C4-2B (cell line): ENCODE measurements at regions not wholly inside any gene's neighbourhood (a gene's known extent, or its start where the extent isn't known, plus 50 kb on each side); places are given as distances from the start of the nearest gene placed in this dataset.

Source experiments
- ZFX ChIP-seq: fragments of 450-650 bp; IDR thresholded peaks from 2 replicates; pipeline ENCODE4 v1.6.1; 2017
- TF ChIP-seq, protein P1 (sequence below): fragments of 450-650 bp; conservative IDR thresholded peaks from 2 replicates; pipeline ENCODE4 v1.5.1; 2017; ENCODE audit warnings: mild to moderate bottlenecking

DNA sequence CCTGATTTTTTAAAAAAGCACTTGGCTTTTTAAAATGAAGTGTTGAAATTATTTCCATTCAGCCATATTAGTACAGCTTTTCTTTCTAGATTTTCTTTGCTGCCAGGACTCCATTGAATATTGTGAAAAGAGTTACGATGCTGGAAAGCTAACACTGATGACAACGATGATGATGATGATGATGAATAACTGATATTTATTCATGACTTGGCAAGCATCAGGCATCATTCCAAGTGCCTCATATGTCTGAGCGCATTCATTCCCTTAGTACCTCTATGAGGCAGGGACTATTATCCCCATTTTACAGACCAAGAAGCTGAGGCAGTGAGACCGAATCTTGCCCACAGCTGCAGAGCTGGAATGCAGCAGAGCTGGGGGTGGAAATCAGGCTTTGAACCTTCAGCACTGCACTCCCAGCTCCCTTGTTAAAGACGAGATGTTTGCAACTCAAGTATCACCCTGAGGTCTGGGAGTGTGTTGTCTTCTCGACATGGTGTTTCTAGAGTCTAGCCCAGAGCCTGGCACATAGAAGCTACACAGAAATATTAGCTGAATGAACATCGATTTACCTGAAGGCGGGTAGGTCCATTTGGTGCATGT lies 85.5 kb upstream of the FRMD1 start:
- TF ChIP-seq, protein P1, sequence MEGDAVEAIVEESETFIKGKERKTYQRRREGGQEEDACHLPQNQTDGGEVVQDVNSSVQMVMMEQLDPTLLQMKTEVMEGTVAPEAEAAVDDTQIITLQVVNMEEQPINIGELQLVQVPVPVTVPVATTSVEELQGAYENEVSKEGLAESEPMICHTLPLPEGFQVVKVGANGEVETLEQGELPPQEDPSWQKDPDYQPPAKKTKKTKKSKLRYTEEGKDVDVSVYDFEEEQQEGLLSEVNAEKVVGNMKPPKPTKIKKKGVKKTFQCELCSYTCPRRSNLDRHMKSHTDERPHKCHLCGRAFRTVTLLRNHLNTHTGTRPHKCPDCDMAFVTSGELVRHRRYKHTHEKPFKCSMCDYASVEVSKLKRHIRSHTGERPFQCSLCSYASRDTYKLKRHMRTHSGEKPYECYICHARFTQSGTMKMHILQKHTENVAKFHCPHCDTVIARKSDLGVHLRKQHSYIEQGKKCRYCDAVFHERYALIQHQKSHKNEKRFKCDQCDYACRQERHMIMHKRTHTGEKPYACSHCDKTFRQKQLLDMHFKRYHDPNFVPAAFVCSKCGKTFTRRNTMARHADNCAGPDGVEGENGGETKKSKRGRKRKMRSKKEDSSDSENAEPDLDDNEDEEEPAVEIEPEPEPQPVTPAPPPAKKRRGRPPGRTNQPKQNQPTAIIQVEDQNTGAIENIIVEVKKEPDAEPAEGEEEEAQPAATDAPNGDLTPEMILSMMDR, result no peak
- no peak for TF ChIP-seq ZFX
